Duodenal mucosa (tissue), 2 donors: ENCODE measurements at regions not wholly inside any gene's neighbourhood (a gene's known extent, or its start where the extent isn't known, plus 50 kb on each side); places are given as distances from the start of the nearest gene placed in this dataset.

Source experiments
- H3K27ac ChIP-seq: one replicate; pipeline ENCODE4 v1.7.0; 2013; ENCODE audit warnings: low read depth, low read length
- H3K27me3 ChIP-seq, 2 donors: one replicate each; pipeline ENCODE4 v1.7.0; 2013; ENCODE audit warnings: low read length in 2 of 2, control low read depth in 1 of 2; ENCODE audit not compliant: insufficient read depth in 2 of 2, control insufficient read depth in 1 of 2
- H3K36me3 ChIP-seq, 2 donors: one replicate each; pipeline ENCODE4 v1.7.0; 2013; ENCODE audit warnings: low read length in 2 of 2, control low read depth in 1 of 2; ENCODE audit not compliant: insufficient read depth in 2 of 2, control insufficient read depth in 1 of 2
- H3K4me1 ChIP-seq, 2 donors: one replicate each; pipeline ENCODE4 v1.7.0; 2013; ENCODE audit warnings: low read length in 2 of 2, control low read depth in 1 of 2; ENCODE audit not compliant: insufficient read depth in 2 of 2, control insufficient read depth in 1 of 2
- H3K4me3 ChIP-seq, 2 donors: one replicate each; pipeline ENCODE4 v1.7.0; 2013; ENCODE audit warnings: low read length in 2 of 2, low read depth in 1 of 2
- H3K9ac ChIP-seq, 2 donors: one replicate each; pipeline ENCODE4 v1.7.0; 2013; ENCODE audit warnings: low read length in 2 of 2, low read depth in 1 of 2
- H3K9me3 ChIP-seq, 2 donors: one replicate each; pipeline ENCODE4 v1.7.0; 2013; ENCODE audit warnings: low read length in 2 of 2, control low read depth in 1 of 2; ENCODE audit not compliant: control insufficient read depth in 1 of 2

DNA sequence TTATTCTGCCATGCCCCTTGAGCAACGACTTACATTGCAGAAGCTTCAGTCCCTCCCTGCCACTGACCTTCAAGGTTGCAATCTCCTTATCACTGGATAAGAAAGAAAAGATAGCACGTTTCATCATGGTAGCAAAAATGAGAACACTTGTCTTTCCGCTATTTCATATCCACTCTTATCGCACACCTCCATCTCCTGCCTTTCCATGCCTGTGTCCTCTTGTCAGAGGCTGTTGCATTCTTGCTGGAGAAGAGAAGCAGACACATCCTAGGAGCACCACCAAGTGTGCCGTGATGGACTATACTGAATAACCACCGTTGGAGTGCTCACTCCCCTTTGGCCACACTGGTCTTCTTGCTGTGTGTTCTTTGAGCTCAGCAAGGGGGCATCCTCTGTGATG is 230.6 kb upstream of the IRX3 start:
- Histone ChIP-seq H3K9ac (no peak overlapping the region), H3K9me3 (peaks cover 0 to 3% of the 10 kb centered on the region in 2 donors), H3K4me3 (no peak overlapping the region), H3K36me3 (no peaks in the 10 kb centered on the region), H3K27me3 (no peaks in the 10 kb centered on the region), H3K4me1 (no peaks in the 10 kb centered on the region), H3K27ac (no peak overlapping the region)

DNA sequence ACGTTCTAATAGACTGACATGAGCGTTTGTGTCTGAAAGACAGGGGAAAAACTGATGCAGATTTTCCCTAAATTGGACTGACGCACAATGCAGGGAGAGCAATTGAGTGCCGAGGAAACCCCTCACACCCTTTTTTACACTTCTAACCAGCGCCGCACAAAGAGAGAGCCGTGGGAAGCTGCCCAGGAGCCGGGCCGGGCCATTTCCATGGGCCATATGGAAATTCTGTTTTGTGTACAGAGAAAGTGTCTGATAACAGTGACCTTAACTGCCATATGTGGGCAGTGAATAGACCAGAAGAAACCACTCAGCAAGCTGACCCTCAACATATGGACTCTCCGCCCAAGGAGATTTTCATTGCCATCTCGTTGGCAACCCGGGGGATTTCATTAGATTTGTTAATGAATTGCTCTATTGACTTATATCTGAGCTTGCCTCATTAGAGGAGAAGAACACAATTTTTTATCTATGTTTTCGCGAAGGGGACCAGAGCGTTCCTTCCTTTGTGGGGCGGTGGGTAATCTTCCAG is 225.9 kb upstream of the IRX3 start:
- Histone ChIP-seq H3K36me3 (no peaks in the 10 kb centered on the region), H3K9ac (no peak overlapping the region), H3K9me3 (no peaks in the 10 kb centered on the region), H3K4me1 (no peaks in the 10 kb centered on the region), H3K27me3 (no peaks in the 10 kb centered on the region), H3K4me3 (no peak overlapping the region), H3K27ac (no peak overlapping the region)

DNA sequence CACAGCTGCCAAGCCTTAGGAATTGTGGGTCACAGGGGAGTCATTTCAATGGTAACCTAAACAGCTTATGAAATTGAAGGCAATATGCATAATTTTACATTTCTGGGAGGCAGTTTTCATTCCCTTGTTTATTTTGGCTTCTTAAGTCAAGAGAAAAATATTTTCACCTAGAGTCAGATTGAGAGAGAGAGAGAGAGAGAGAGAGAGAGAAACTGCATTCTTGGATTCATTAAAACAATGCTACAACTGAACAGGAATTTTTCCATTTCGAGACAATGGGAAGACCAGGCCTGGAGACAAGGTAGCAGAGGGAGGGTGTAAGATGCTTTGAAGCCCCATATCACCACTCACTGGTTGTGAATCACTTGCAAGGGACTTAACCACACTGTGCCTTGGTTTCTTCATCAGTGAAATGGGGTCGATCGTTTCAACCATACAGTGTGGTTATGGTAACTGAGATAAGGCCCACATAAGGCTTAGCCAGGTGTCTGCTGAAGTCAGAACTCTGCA is 224.7 kb upstream of the IRX3 start:
- Histone ChIP-seq H3K4me1 (no peaks in the 10 kb centered on the region), H3K9me3 (no peaks in the 10 kb centered on the region), H3K4me3 (no peak overlapping the region), H3K36me3 (no peaks in the 10 kb centered on the region), H3K27me3 (peaks cover 0 to 6% of the 10 kb centered on the region in 2 donors), H3K9ac (no peak overlapping the region), H3K27ac (no peak overlapping the region)

- H3K9ac ChIP-seq = no peak overlapping the region
- no peaks in the 10 kb centered on the region for H3K4me1 ChIP-seq
- no peaks in the 10 kb centered on the region for H3K9me3 ChIP-seq
- peaks cover 0 to 6% of the 10 kb centered on the region in 2 donors for H3K27me3 ChIP-seq
- H3K27ac ChIP-seq = no peak overlapping the region
- no peaks in the 10 kb centered on the region for H3K36me3 ChIP-seq
- H3K4me3 ChIP-seq = no peak overlapping the region
Measured at GRCh38 chr16:54510685-54511221, 224.2 kb upstream of the IRX3 start.

GRCh38 chr16:54509456-54509855 is 222.9 kb upstream of the IRX3 start:
- Histone ChIP-seq H3K27me3 (peaks cover 0 to 6% of the 10 kb centered on the region in 2 donors), H3K4me3 (no peak overlapping the region), H3K9ac (no peak overlapping the region), H3K4me1 (peaks cover 0 to under 1% of the 10 kb centered on the region in 2 donors), H3K27ac (no peak overlapping the region), H3K9me3 (no peaks in the 10 kb centered on the region), H3K36me3 (no peaks in the 10 kb centered on the region)

- H3K27me3 ChIP-seq = peaks cover 0 to 6% of the 10 kb centered on the region in 2 donors
Measured at GRCh38 chr16:54508351-54508750, 221.8 kb upstream of the IRX3 start.

GRCh38 chr16:54506741-54507500 is 220.3 kb upstream of the IRX3 start:
- Histone ChIP-seq H3K9ac (no peak overlapping the region), H3K4me1 (peaks cover 0 to 3% of the 10 kb centered on the region in 2 donors), H3K27me3 (peaks cover 0 to 6% of the 10 kb centered on the region in 2 donors), H3K36me3 (no peaks in the 10 kb centered on the region), H3K4me3 (no peak overlapping the region), H3K27ac (no peak overlapping the region), H3K9me3 (no peaks in the 10 kb centered on the region)

More at GRCh38 chr16:54508351-54508750, 221.8 kb upstream of the IRX3 start:
- Histone ChIP-seq H3K27ac (no peak overlapping the region), H3K9ac (no peak overlapping the region), H3K4me3 (no peak overlapping the region), H3K4me1 (peaks cover 0 to 3% of the 10 kb centered on the region in 2 donors), H3K9me3 (no peaks in the 10 kb centered on the region), H3K36me3 (no peaks in the 10 kb centered on the region)

- H3K36me3 ChIP-seq = no peaks in the 10 kb centered on the region
- H3K4me3 ChIP-seq = no peak overlapping the region
- no peak overlapping the region for H3K27ac ChIP-seq
- peaks cover 0 to 6% of the 10 kb centered on the region in 2 donors for H3K27me3 ChIP-seq
- no peaks in the 10 kb centered on the region for H3K9me3 ChIP-seq
- H3K9ac ChIP-seq = no peak overlapping the region
- peaks cover 0 to 3% of the 10 kb centered on the region in 2 donors for H3K4me1 ChIP-seq
Measured at GRCh38 chr16:54506214-54506580, 219.6 kb upstream of the IRX3 start.

- Histone ChIP-seq H3K4me3 (no peak overlapping the region), H3K36me3 (no peaks in the 10 kb centered on the region), H3K4me1 (peaks cover 0 to 3% of the 10 kb centered on the region in 2 donors), H3K27me3 (peaks cover 0 to 6% of the 10 kb centered on the region in 2 donors), H3K9ac (no peak overlapping the region), H3K9me3 (no peaks in the 10 kb centered on the region), H3K27ac (no peak overlapping the region)
Measured at GRCh38 chr16:54505549-54506213, 219.1 kb upstream of the IRX3 start.

DNA sequence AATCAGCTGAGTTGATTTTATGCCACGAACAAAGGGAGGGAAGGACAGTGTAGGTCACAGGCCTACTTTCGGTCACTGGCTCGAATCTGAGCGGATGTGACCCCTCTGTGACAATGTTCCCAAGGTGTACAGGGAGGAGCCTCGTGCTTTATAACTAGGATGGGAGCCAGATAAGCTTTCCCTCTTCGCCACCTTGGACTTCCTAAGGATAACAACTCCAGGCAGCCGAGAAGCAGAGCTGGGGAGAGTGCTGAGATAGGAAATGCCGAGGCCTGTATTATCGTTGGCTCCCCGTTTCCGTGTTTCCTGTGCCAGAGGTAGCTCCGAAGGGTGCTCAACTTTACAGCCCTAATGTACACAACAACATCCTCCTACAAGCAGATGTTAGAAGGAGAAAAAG is 217.8 kb upstream of the IRX3 start:
- Histone ChIP-seq H3K9ac (no peak overlapping the region), H3K27me3 (peaks cover 0 to 6% of the 10 kb centered on the region in 2 donors)

More for the DNA sequence above, 217.8 kb upstream of the IRX3 start:
- Histone ChIP-seq H3K9me3 (no peaks in the 10 kb centered on the region), H3K36me3 (no peaks in the 10 kb centered on the region), H3K27ac (no peak overlapping the region), H3K4me1 (peaks cover 0 to 3% of the 10 kb centered on the region in 2 donors), H3K4me3 (no peak overlapping the region)
